CD1c-positive myeloid dendritic cell (primary cell): ENCODE measurements at regions not wholly inside any gene's neighbourhood (a gene's known extent, or its start where the extent isn't known, plus 50 kb on each side); places are given as distances from the start of the nearest gene placed in this dataset.

Experiments used
- DNase-seq: peaks from one replicate; pipeline ENCODE4 v3.0.0-alpha.2; 2016; ENCODE audit errors: extremely low spot score

GRCh38 chr4:125515016-125515415 lies 200.3 kb downstream of the FAT4 start:
- DNase-seq, result no peak

GRCh38 chr4:125517831-125518230 lies 203.1 kb downstream of the FAT4 start:
- DNase-seq, result no peak

- DNase-seq, result no peak
Measured at GRCh38 chr4:125518281-125518680, 203.5 kb downstream of the FAT4 start.

- DNase-seq, result no peak
Measured at GRCh38 chr4:125519371-125520146, 204.8 kb downstream of the FAT4 start.

GRCh38 chr4:125520258-125520990 lies 205.7 kb downstream of the FAT4 start:
- no peak for DNase-seq

- no peak for DNase-seq
Measured at GRCh38 chr4:125522588-125522987, 207.8 kb downstream of the FAT4 start.

GRCh38 chr4:125522992-125523391 lies 208.2 kb downstream of the FAT4 start:
- DNase-seq, result no peak

- no peak for DNase-seq
Measured at GRCh38 chr4:125526420-125526819, 211.7 kb downstream of the FAT4 start.

GRCh38 chr4:125527681-125528080 lies 212.9 kb downstream of the FAT4 start:
- DNase-seq, result no peak

- no peak for DNase-seq
Measured at GRCh38 chr4:125529071-125529470, 214.3 kb downstream of the FAT4 start.

GRCh38 chr4:125538670-125539069 lies 223.9 kb downstream of the FAT4 start:
- no peak for DNase-seq

GRCh38 chr4:125539691-125540090 lies 224.9 kb downstream of the FAT4 start:
- DNase-seq, result no peak

- no peak for DNase-seq
Measured at GRCh38 chr4:125541836-125542385, 227.2 kb downstream of the FAT4 start.

GRCh38 chr4:125546272-125546671 lies 231.5 kb downstream of the FAT4 start:
- DNase-seq, result no peak

- no peak for DNase-seq
Measured at GRCh38 chr4:125547836-125548235, 233.1 kb downstream of the FAT4 start.

- DNase-seq, result no peak
Measured at GRCh38 chr4:125550769-125551168, 236.0 kb downstream of the FAT4 start.

- no peak for DNase-seq
Measured at GRCh38 chr4:125551466-125551865, 236.7 kb downstream of the FAT4 start.

GRCh38 chr4:125551967-125552366 lies 237.2 kb downstream of the FAT4 start:
- DNase-seq, result no peak

GRCh38 chr4:125572601-125573000 lies 257.8 kb downstream of the FAT4 start:
- no peak for DNase-seq

GRCh38 chr4:125573368-125573767 lies 258.6 kb downstream of the FAT4 start:
- DNase-seq, result no peak

GRCh38 chr4:125573786-125574185 lies 259.0 kb downstream of the FAT4 start:
- no peak for DNase-seq

- DNase-seq, result no peak
Measured at GRCh38 chr4:125582302-125582701, 267.5 kb downstream of the FAT4 start.

- DNase-seq, result no peak
Measured at GRCh38 chr4:125590158-125590557, 275.4 kb downstream of the FAT4 start.
